Fibroblast of skin of scalp (primary cell): ENCODE measurements at regions not wholly inside any gene's neighbourhood (a gene's known extent, or its start where the extent isn't known, plus 50 kb on each side); places are given as distances from the start of the nearest gene placed in this dataset.
"Not testable (repeated sequence)": the region's sequence is repeated elsewhere in the genome, so short reads cannot be mapped to it uniquely, and the experiment has no call there.

Experiments used
- DNase-seq: peaks from one replicate; pipeline ENCODE4 v3.0.0-alpha.2; 2013

GRCh38 chr3:144470666-144471065 lies 499.0 kb downstream of the DIPK2A start:
- DNase-seq: no peak

DNA sequence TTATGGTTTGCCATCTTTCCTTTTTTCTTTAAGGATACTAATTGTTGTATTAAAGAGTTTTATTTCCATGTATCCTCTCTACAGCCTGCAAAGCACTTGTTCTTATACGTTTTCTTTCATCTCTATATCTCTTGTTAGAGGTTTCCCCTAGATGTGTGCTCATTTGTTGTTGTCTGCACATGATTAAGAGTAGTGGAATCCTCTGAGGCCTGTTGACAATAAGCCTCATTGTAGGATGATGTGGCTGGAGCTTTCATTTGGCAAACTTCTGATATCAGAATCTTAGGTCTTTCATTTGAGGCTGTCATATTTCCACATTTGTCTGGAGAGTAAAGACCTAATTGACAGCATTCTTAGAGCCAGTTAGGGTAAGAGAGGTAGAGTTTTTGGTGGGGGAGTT lies 506.0 kb downstream of the DIPK2A start:
- no peak for DNase-seq

GRCh38 chr3:144480416-144480919 lies 508.8 kb downstream of the DIPK2A start:
- DNase-seq: no peak

DNA sequence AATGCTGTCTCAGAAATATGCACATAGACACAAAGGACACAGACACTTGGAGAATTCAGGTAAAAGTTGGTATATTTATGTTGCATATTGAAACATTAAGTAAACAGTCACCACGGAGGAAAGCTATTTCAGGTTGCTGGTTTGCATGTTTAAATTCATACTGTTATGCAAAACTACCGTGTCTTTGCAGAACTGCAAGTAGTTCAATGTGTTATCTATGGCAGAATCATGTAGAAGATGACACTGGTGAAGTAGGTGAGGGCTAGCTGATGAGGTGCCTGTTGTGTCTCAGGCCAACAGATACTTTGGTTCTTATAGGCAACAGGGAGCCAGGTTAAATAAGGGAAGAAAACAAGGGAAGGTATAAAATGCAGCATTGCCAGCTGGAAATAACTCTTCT lies 511.3 kb downstream of the DIPK2A start:
- no peak for DNase-seq

- DNase-seq: no peak
These were observed 515.4 kb downstream of the DIPK2A start for GRCh38 chr3:144487011-144487410.

DNA sequence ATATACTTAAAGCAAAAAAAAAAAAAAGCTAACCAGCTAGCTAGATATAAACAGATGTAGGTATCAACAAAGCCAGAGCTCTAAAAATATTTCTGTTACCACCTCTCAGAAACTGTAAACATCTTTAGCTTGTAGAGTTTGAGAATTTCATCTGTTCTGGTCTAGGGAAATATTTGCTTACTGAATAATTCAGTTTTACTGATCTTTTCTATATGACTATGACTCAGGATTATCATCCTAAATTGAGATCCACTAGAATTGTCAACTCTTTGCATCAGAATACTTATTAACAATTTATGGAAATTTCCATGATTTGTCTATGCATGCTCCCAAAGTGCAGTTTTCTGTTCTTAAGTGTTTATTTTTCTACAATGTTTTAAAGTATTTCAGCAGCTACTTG lies 517.3 kb downstream of the DIPK2A start:
- no peak for DNase-seq

- peak; percentile 40 for DNase-seq
These were observed 519.7 kb downstream of the DIPK2A start for GRCh38 chr3:144491333-144491732.

DNA sequence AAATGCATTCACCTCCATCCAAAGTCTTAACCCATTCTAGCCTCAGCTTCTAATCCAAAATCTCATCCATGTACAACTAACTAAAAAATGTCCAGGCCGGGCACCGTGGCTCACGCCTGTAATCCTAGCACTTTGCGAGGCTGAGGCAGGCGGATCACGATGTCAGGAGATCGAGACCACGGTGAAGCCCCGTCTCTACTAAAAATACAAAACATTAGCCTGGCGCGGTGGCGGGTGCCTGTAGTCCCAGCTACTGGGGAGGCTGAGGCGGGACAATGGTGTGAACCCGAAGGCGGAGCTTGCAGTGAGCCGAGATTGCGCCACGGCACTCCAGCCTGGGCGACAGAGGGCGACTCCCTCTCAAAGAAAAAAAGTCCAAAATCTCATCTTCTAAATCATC lies 523.0 kb downstream of the DIPK2A start:
- not testable (repeated sequence) for DNase-seq

- no peak for DNase-seq
These were observed 524.7 kb downstream of the DIPK2A start for GRCh38 chr3:144496141-144496835.

DNA sequence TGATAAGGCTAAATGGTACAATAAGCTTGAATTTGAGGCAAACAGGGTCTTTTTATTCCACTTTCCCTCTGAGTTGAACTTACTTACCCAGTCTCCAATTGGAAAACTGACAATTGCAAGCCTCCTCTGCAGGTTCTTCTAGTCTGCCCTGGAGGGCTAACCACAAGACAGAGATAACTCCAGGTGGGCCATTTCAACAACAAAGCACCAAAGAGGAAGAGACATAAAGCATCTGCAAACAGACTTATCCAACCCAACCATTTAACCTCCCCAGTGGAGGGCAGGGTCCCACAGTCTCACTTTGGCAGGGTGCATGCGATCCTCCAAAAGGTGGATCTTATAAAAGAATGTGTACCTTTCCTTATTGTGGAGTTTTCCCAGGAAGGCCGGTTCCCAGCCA lies 525.8 kb downstream of the DIPK2A start:
- DNase-seq: no peak

DNA sequence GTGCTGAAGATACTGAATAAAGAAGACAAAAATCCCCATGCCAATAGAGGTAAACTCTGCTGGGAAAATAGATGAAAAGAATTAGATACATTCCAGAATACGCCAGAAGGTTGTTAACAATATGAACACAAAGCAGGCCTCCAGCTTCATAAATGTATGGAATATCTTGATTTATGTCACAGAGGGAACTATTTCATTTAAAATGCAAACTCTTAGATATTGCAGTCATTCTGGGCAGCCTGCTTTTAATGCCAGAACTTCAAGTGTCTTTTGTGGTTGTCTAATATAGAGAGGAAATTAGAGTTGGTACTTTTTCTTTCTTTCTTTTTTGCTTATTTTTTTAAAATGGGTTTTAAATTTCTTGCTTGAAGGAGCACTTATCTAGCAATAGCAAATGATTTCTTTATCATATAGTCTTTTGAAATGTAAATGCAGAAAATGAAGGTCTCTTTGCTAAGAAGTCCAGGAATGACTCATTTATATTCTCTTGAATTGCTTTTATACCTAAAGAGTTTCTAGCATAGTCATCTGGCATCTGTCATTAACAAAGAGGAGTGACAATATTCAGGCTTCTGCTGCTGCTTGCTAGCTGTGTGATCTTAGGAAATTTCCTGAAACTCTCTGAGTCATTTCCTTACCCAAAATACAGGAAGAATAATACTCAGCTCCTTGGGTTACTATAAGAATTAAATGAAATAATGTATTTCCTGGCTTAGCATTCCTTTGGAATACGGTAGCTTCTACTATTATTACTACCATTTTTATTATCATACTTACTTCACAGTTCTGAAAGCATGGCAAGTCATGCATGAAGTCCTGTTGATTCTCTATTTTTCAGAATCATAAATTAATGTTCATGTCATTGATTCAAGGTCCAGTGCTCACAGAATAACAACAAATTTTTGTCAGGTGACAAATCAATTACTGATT lies 527.6 kb downstream of the DIPK2A start:
- DNase-seq: no peak

DNA sequence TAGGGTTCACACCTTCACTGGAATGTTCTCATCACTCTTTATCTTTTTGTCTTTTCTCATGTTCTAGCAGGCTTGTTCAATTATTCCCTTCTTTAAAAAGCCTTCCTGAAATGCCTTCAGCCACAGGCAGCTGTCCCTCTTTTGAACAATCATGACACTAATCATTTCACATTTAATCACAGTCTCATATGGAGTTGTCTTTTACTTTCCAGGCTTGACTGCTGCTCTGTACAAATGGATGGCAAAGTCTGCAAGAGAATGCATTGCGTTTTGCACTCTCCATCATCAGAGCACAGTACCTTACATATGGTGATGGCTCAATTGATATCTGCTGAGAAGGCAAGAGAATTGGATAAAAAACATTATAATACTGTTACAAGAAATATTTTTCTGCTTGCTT lies 529.8 kb downstream of the DIPK2A start:
- DNase-seq: no peak

GRCh38 chr3:144502402-144502801 lies 530.8 kb downstream of the DIPK2A start:
- no peak for DNase-seq

GRCh38 chr3:144506375-144506774 lies 534.8 kb downstream of the DIPK2A start:
- not testable (repeated sequence) for DNase-seq

DNA sequence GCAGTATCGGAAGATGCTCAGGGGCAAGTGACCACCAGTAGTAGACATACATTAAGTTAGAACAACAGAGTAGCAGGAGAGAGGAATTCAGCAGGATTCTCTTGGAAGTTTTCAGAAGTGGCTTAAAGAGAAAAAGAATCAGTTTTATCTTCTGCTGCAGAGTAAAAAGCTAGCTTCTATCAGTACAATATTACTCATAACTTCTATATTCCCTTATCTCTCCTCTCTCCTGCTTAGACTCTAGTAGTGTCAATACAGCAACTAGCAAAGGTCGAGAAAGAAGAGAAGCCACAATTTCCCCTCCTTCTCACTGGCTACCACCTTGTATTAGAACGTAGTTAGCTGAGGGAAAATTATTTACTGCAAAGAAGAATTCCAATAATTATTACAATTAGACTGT lies 539.7 kb downstream of the DIPK2A start:
- no peak for DNase-seq

DNA sequence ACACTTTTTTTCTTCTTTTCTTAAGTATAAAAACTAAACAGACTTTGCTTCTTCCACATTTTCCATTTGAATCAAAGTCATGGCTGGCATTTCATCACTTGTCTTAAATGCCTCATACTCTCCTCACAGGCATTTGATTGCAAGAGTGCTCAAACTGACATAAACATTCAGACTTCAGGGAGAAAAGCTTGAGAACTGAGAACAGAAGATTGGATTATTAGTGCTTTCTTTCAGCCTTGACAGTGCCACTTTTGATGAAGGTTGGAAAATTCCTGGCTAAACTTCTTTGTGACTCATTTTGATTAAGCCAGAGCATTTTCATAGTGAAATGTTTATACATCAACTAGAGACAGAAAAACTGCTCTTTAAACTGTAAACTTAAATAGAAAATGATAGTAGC lies 544.4 kb downstream of the DIPK2A start:
- no peak for DNase-seq

GRCh38 chr3:144516589-144516988 lies 545.0 kb downstream of the DIPK2A start:
- DNase-seq: no peak

DNA sequence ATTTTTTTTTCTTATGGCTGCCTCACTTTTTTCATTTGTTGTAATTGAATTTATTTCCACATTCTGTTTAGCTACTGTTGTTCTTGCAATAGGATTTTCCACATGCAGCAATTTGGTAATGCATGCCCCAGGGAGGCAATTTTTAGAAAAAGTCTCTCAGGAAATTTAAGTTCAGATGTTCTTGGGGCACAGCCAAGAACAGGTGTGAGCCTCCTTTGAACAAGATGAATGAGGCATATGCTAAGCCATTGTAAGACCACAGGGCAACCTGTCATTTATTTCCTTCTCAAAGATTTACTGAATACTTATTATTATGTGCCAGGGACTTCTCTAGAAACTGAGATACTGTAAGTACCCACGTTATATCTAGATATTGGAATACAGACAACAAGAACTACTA lies 549.5 kb downstream of the DIPK2A start:
- DNase-seq: no peak

- no peak for DNase-seq
These were observed 550.8 kb downstream of the DIPK2A start for GRCh38 chr3:144522456-144522855.

GRCh38 chr3:144523396-144523795 lies 551.8 kb downstream of the DIPK2A start:
- no peak for DNase-seq

DNA sequence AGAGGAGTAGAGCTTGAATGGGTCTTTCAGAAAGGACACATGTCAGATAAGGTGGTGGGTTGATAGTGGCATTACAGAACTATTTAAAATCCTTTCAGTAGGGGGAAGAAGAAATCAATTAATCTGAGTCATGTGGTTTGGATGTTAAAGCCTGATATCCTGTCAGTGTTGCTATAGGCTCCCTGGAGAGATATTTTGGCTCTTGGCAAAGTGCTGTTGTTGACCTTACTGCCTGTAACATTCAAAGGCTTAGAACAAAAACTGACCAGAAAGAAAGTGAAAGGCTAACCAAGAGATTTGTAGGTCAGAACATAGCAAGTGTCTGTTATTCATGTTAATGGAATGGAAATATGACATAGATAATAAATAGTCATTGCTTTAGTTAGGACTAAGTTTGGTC lies 552.9 kb downstream of the DIPK2A start:
- peak; percentile 12 for DNase-seq

DNA sequence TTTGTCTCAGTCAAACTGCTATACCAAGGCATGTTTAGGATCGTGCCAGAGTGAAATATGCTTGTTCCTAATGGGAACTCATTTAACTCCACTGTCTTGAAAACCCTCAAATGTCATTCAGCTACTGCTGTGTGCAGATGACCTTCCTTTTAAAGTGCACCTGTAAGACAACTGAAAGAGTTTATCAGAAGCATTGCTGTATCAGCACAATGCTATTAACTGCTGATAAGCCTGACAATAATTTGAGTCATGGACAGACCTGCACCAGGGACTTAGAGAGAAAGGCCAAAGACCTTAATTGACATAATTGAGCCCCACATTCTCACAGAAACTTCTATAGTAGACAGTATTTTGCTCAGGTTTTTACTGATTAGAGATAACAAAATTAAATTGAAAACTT lies 557.9 kb downstream of the DIPK2A start:
- no peak for DNase-seq

DNA sequence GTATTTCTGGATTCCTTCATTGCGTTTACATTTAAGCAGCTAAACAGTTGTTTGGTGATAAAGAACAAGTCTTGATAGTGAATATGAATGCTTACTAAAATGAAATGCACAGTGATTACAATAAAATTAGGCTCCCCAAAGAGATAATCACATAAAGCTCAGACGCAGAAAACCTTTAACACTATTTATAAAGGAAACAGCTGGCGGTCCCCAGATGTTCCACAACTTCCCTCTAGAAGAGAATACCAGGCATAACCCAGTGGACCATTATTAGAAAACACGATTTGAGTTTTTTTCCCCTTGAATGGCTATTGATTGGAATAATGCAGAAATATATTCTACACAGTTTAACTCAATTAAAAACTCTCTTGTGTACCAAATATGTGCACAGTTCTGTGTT lies 573.2 kb downstream of the DIPK2A start:
- DNase-seq: no peak

GRCh38 chr3:144546539-144546938 lies 574.9 kb downstream of the DIPK2A start:
- DNase-seq: no peak
